Epithelial cell of proximal tubule (primary cell): ENCODE measurements at regions not wholly inside any gene's neighbourhood (a gene's known extent, or its start where the extent isn't known, plus 50 kb on each side); places are given as distances from the start of the nearest gene placed in this dataset.
"Not testable (repeated sequence)": the region's sequence is repeated elsewhere in the genome, so short reads cannot be mapped to it uniquely, and the experiment has no call there.

ENCODE experiments used
- DNase-seq: peaks from one replicate; pipeline ENCODE4 v3.0.0-alpha.2; 2011; ENCODE audit warnings: low read depth
- H3K4me3 ChIP-seq: 2 replicates; pipeline ENCODE4 v1.5.1; 2011; ENCODE audit warnings: low read depth, mild to moderate bottlenecking, low read length
- TF ChIP-seq, protein P1 (sequence below): conservative IDR thresholded peaks from 2 replicates; pipeline ENCODE4 v1.5.1; 2012; ENCODE audit warnings: low read depth, mild to moderate bottlenecking, low read length

DNA sequence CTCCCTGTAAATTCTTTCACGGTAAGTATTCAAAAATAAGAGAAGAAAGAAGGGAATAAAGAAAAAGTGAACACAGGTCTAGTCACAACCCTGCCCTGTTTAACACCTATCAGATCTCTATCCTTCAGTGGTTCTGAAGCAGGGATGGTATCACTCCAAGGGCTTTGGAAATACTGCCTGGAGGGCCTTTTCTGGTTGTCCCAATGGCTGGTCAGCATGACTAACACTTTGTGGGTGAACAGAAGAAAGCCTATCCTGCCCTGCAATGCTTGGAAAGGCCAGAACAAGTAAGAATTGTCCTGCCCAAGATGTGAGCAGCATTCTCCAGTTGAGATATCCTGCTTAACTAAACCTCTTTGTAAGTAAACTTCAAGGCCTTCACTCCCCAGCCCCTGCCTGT, 124.9 kb downstream of the TMEM167A start:
- no peak for DNase-seq
- no peak overlapping the region for H3K4me3 ChIP-seq
- TF ChIP-seq, protein P1, sequence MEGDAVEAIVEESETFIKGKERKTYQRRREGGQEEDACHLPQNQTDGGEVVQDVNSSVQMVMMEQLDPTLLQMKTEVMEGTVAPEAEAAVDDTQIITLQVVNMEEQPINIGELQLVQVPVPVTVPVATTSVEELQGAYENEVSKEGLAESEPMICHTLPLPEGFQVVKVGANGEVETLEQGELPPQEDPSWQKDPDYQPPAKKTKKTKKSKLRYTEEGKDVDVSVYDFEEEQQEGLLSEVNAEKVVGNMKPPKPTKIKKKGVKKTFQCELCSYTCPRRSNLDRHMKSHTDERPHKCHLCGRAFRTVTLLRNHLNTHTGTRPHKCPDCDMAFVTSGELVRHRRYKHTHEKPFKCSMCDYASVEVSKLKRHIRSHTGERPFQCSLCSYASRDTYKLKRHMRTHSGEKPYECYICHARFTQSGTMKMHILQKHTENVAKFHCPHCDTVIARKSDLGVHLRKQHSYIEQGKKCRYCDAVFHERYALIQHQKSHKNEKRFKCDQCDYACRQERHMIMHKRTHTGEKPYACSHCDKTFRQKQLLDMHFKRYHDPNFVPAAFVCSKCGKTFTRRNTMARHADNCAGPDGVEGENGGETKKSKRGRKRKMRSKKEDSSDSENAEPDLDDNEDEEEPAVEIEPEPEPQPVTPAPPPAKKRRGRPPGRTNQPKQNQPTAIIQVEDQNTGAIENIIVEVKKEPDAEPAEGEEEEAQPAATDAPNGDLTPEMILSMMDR: no peak

DNA sequence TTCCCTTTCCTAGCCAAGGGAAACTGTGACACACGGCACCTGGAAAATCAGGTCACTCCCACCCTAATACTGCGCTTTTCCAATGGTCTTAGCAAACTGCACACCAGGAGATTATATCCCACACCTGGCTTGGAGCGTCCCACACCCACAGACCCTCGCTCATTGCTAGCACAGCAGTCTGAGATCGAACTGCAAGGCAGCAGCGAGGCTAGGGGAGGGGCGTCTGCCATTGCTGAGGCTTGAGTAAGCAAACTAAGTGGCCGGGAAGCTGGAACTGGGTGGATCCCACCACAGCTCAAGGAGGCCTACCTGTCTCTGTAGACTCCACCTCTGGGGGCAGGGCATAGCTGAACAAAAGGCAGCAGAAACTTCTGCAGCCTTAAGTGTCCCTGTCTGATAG, 132.9 kb downstream of the TMEM167A start:
- DNase-seq: not testable (repeated sequence)

GRCh38 chr5:82942083-82942881, 134.9 kb downstream of the TMEM167A start:
- TF ChIP-seq, protein P1: no peak
- no peak overlapping the region for H3K4me3 ChIP-seq
- no peak for DNase-seq

More for the DNA sequence above, 132.9 kb downstream of the TMEM167A start:
- H3K4me3 ChIP-seq: not testable (repeated sequence)

GRCh38 chr5:82938901-82939725, 138.1 kb downstream of the TMEM167A start:
- TF ChIP-seq, protein P1: no peak
- DNase-seq: no peak
- no peak overlapping the region for H3K4me3 ChIP-seq

DNA sequence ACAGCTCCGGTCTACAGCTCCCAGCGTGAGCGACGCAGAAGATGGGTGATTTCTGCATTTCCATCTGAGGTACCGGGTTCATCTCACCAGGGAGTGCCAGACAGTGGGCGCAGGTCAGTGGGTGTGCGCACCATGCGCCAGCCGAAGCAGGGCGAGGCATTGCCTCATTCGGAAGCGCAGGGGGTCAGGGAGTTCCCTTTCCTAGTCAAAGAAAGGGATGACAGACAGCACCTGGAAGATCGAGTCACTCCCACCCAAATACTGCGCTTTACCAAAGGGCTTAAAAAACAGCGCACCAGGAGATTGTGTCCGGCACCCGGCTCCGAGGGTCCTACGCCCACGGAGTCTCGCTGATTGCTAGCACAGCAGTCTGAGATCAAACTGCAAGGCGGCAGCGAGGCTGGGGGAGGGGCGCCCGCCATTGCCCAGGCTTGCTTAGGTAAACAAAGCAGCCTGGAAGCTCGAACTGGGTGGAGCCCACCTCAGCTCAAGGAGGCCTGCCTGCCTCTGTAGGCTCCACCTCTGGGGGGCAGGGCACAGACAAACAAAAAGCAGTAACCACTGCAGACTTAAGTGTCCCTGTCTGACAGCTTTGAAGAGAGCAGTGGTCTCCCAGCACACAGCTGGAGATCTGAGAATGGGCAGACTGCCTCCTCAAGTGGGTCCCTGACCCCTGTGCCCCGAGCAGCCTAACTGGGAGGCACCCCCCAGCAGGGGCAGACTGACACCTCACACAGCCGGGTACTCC, 144.5 kb downstream of the TMEM167A start:
- H3K4me3 ChIP-seq, DNase-seq: not testable (repeated sequence)

- TF ChIP-seq, protein P1: no peak
- DNase-seq: no peak
- H3K4me3 ChIP-seq: no peak overlapping the region
Measured at GRCh38 chr5:82931110-82931509, 146.1 kb downstream of the TMEM167A start.

- TF ChIP-seq, protein P1: no peak
Measured at GRCh38 chr5:82925061-82925411, 152.2 kb downstream of the TMEM167A start.

More at GRCh38 chr5:82925061-82925411, 152.2 kb downstream of the TMEM167A start:
- no peak for DNase-seq
- H3K4me3 ChIP-seq: no peak overlapping the region
